ENCODE measurements at regions not wholly inside any gene's neighbourhood (a gene's known extent, or its start where the extent isn't known, plus 50 kb on each side); places are given as distances from the start of the nearest gene placed in this dataset.
A peak's percentile ranks its signal among the peaks of the same experiment; 100 is the strongest.

DNA sequence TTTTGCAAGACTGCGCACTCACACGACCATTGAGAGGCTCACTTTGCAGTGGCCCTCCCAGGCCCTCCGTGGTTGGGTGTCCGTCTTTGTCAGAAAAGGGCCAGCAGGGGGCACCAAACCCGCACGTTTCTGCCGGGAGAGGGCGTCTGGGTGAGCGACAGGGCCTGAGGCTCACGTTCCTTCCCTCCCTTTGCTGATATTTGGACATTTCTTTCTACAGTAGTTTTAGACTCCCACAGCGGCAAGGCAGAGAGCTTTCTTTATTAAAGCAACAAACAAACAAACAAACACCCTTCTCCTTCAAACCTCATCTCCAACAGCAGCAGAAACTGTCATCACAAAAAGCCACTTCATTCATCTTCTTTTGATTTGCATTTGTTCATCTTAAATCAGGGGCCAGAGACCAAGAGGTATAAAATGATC lies 79.2 kb upstream of the WDR26 start:
- TF ChIP-seq, protein P1, sequence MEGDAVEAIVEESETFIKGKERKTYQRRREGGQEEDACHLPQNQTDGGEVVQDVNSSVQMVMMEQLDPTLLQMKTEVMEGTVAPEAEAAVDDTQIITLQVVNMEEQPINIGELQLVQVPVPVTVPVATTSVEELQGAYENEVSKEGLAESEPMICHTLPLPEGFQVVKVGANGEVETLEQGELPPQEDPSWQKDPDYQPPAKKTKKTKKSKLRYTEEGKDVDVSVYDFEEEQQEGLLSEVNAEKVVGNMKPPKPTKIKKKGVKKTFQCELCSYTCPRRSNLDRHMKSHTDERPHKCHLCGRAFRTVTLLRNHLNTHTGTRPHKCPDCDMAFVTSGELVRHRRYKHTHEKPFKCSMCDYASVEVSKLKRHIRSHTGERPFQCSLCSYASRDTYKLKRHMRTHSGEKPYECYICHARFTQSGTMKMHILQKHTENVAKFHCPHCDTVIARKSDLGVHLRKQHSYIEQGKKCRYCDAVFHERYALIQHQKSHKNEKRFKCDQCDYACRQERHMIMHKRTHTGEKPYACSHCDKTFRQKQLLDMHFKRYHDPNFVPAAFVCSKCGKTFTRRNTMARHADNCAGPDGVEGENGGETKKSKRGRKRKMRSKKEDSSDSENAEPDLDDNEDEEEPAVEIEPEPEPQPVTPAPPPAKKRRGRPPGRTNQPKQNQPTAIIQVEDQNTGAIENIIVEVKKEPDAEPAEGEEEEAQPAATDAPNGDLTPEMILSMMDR (conservative IDR thresholded peaks at IDR 0.05; ENCODE audit: low read length) = peak; percentile 95
- no peak for TF ChIP-seq EZH2phosphoT487 (IDR thresholded peaks at IDR 0.05; ENCODE audit: borderline replicate concordance)
